ENCODE measurements at regions not wholly inside any gene's neighbourhood (a gene's known extent, or its start where the extent isn't known, plus 50 kb on each side); places are given as distances from the start of the nearest gene placed in this dataset.

DNA sequence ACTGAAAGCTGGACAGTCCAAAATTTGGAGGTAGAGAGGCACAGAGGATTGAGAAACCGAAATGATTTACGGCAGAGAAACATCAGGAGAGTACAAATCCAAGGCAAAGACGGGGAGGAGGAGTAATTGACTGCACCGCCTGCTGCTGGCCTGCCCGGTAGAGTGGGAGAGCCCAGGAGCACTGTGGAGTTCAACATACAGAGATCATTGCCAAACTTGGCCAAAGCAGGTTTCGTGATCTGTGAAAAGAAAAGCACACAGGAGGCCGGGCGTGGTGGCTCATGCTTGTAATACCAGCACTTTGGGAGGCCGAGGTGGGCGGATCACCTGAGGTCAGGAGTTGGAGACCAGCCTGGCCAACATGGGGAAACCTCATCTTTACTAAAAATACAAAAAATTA lies 306.0 kb upstream of the PFKP start:
- TF ChIP-seq POLR2A (IDR thresholded peaks at IDR 0.05) (no peak), EP300 (IDR thresholded peaks at IDR 0.05) (no peak), POLR2AphosphoS5 (IDR thresholded peaks at IDR 0.05) (no peak)
- TF ChIP-seq, protein P1, sequence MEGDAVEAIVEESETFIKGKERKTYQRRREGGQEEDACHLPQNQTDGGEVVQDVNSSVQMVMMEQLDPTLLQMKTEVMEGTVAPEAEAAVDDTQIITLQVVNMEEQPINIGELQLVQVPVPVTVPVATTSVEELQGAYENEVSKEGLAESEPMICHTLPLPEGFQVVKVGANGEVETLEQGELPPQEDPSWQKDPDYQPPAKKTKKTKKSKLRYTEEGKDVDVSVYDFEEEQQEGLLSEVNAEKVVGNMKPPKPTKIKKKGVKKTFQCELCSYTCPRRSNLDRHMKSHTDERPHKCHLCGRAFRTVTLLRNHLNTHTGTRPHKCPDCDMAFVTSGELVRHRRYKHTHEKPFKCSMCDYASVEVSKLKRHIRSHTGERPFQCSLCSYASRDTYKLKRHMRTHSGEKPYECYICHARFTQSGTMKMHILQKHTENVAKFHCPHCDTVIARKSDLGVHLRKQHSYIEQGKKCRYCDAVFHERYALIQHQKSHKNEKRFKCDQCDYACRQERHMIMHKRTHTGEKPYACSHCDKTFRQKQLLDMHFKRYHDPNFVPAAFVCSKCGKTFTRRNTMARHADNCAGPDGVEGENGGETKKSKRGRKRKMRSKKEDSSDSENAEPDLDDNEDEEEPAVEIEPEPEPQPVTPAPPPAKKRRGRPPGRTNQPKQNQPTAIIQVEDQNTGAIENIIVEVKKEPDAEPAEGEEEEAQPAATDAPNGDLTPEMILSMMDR (IDR thresholded peaks at IDR 0.05): no peak

All from sigmoid colon (tissue), 4 donors.